Thymus (tissue), 11 donors: ENCODE measurements at regions not wholly inside any gene's neighbourhood (a gene's known extent, or its start where the extent isn't known, plus 50 kb on each side); places are given as distances from the start of the nearest gene placed in this dataset.

ENCODE experiments used
- DNase-seq, 9 donors: peaks; one replicate each; pipeline ENCODE4 v3.0.0-alpha.2; 2013; ENCODE audit warnings: low spot score in 9 of 9, low read depth in 6 of 9, missing footprints in 1 of 9
- H3K27ac ChIP-seq, 2 donors: one replicate each; pipeline ENCODE4 v1.5.1; 2013; ENCODE audit warnings: control low read depth in 1 of 2, low read depth in 1 of 2, low read length in 1 of 2, mild to moderate bottlenecking in 1 of 2, moderate library complexity in 1 of 2
- H3K27me3 ChIP-seq, 2 donors: one replicate each; pipeline ENCODE4 v1.5.1; 2013; ENCODE audit warnings: low read length in 1 of 2; ENCODE audit not compliant: control insufficient read depth in 2 of 2, insufficient read depth in 1 of 2
- H3K36me3 ChIP-seq, 2 donors: one replicate each; pipeline ENCODE4 v1.5.1; 2013; ENCODE audit warnings: low read length in 1 of 2, mild to moderate bottlenecking in 1 of 2, moderate library complexity in 1 of 2; ENCODE audit not compliant: control insufficient read depth in 2 of 2, insufficient read depth in 2 of 2
- H3K4me1 ChIP-seq, 2 donors: one replicate each; pipeline ENCODE4 v1.5.1; 2013; ENCODE audit warnings: low read length in 2 of 2; ENCODE audit not compliant: control insufficient read depth in 2 of 2, insufficient read depth in 2 of 2
- H3K4me3 ChIP-seq, 2 donors: one replicate each; pipeline ENCODE4 v1.5.1; 2013; ENCODE audit warnings: low read length in 2 of 2, control low read depth in 1 of 2, mild to moderate bottlenecking in 1 of 2
- H3K9me3 ChIP-seq, 2 donors: one replicate each; pipeline ENCODE4 v1.5.1; 2013; ENCODE audit warnings: low read length in 1 of 2, mild to moderate bottlenecking in 1 of 2; ENCODE audit not compliant: control insufficient read depth in 2 of 2, insufficient read depth in 1 of 2
- WGBS: extraction: QIAGEN DNeasy Blood & Tissue Kit; methylation state at CpG from one replicate; pipeline ENCODE4 v1.1.7; 2013; 5-methylcytosine and 5-hydroxymethylcytosine counted together
- donor health status: healthy.

- H3K27me3 ChIP-seq, result no peaks in the 10 kb centered on the region
- no peak for DNase-seq
- no peaks in the 10 kb centered on the region for H3K36me3 ChIP-seq
- H3K27ac ChIP-seq, result no peak overlapping the region
- 84% methylated on average over 2 of the region's 2 CpGs for WGBS
- no peaks in the 10 kb centered on the region for H3K9me3 ChIP-seq
- no peaks in the 10 kb centered on the region for H3K4me1 ChIP-seq
- H3K4me3 ChIP-seq, result no peak overlapping the region
These were observed 397.6 kb downstream of the TBL1XR1 start for GRCh38 chr3:176799675-176800074.

GRCh38 chr3:176798680-176799079, 398.6 kb downstream of the TBL1XR1 start:
- H3K27ac ChIP-seq, result no peak overlapping the region
- WGBS, result 42% methylated on average over 1 of the region's 1 CpG
- no peak overlapping the region for H3K4me3 ChIP-seq
- H3K4me1 ChIP-seq, result no peaks in the 10 kb centered on the region
- no peaks in the 10 kb centered on the region for H3K27me3 ChIP-seq
- DNase-seq, result no peak
- no peaks in the 10 kb centered on the region for H3K36me3 ChIP-seq
- H3K9me3 ChIP-seq, result no peaks in the 10 kb centered on the region

GRCh38 chr3:176796371-176796770, 400.9 kb downstream of the TBL1XR1 start:
- Histone ChIP-seq H3K4me3 (no peak overlapping the region), H3K27me3 (no peaks in the 10 kb centered on the region), H3K27ac (no peak overlapping the region), H3K9me3 (no peaks in the 10 kb centered on the region), H3K36me3 (no peaks in the 10 kb centered on the region), H3K4me1 (no peaks in the 10 kb centered on the region)
- no peak for DNase-seq
- 92% methylated on average over 2 of the region's 2 CpGs for WGBS

- 53% methylated on average over 2 of the region's 2 CpGs for WGBS
- H3K4me1 ChIP-seq, result no peaks in the 10 kb centered on the region
These were observed 401.4 kb downstream of the TBL1XR1 start for GRCh38 chr3:176795891-176796290.

GRCh38 chr3:176794406-176794805, 402.9 kb downstream of the TBL1XR1 start:
- H3K4me3 ChIP-seq, result no peak overlapping the region
- 94% methylated on average over 3 of the region's 3 CpGs for WGBS
- H3K9me3 ChIP-seq, result no peaks in the 10 kb centered on the region
- H3K27me3 ChIP-seq, result no peaks in the 10 kb centered on the region
- no peaks in the 10 kb centered on the region for H3K36me3 ChIP-seq
- DNase-seq, result no peak
- no peak overlapping the region for H3K27ac ChIP-seq
- H3K4me1 ChIP-seq, result no peaks in the 10 kb centered on the region

More at GRCh38 chr3:176795891-176796290, 401.4 kb downstream of the TBL1XR1 start:
- no peak for DNase-seq
- Histone ChIP-seq H3K9me3 (no peaks in the 10 kb centered on the region), H3K27ac (no peak overlapping the region), H3K4me3 (no peak overlapping the region), H3K27me3 (no peaks in the 10 kb centered on the region), H3K36me3 (no peaks in the 10 kb centered on the region)

- no peaks in the 10 kb centered on the region for H3K9me3 ChIP-seq
- 95% methylated on average over 3 of the region's 3 CpGs for WGBS
These were observed 407.3 kb downstream of the TBL1XR1 start for GRCh38 chr3:176789947-176790346.

GRCh38 chr3:176789281-176789705, 408.0 kb downstream of the TBL1XR1 start:
- Histone ChIP-seq H3K4me3 (no peak overlapping the region), H3K4me1 (no peaks in the 10 kb centered on the region), H3K36me3 (no peaks in the 10 kb centered on the region), H3K9me3 (no peaks in the 10 kb centered on the region), H3K27me3 (no peaks in the 10 kb centered on the region), H3K27ac (no peak overlapping the region)
- 84% methylated on average over 1 of the region's 1 CpG for WGBS
- no peak for DNase-seq

More at GRCh38 chr3:176789947-176790346, 407.3 kb downstream of the TBL1XR1 start:
- H3K4me1 ChIP-seq, result no peaks in the 10 kb centered on the region
- H3K4me3 ChIP-seq, result no peak overlapping the region
- no peaks in the 10 kb centered on the region for H3K27me3 ChIP-seq
- no peak for DNase-seq
- H3K27ac ChIP-seq, result no peak overlapping the region
- no peaks in the 10 kb centered on the region for H3K36me3 ChIP-seq

GRCh38 chr3:176787506-176787905, 409.8 kb downstream of the TBL1XR1 start:
- Histone ChIP-seq H3K4me1 (no peaks in the 10 kb centered on the region), H3K27ac (no peak overlapping the region), H3K9me3 (no peaks in the 10 kb centered on the region), H3K27me3 (no peaks in the 10 kb centered on the region), H3K36me3 (no peaks in the 10 kb centered on the region), H3K4me3 (no peak overlapping the region)
- WGBS, result 84% methylated on average over 3 of the region's 3 CpGs
- DNase-seq, result no peak

GRCh38 chr3:176785171-176785570, 412.1 kb downstream of the TBL1XR1 start:
- Histone ChIP-seq H3K36me3 (no peaks in the 10 kb centered on the region), H3K9me3 (no peaks in the 10 kb centered on the region), H3K27me3 (no peaks in the 10 kb centered on the region), H3K27ac (no peak overlapping the region), H3K4me3 (no peak overlapping the region), H3K4me1 (no peaks in the 10 kb centered on the region)
- DNase-seq, result no peak
- whole genome bisulfite sequencing, result 92% methylated on average over 3 of the region's 3 CpGs

GRCh38 chr3:176780766-176781165, 416.5 kb downstream of the TBL1XR1 start:
- no peak overlapping the region for H3K4me3 ChIP-seq
- H3K4me1 ChIP-seq, result no peaks in the 10 kb centered on the region
- DNase-seq, result no peak
- no peaks in the 10 kb centered on the region for H3K36me3 ChIP-seq
- no peaks in the 10 kb centered on the region for H3K27me3 ChIP-seq
- no peak overlapping the region for H3K27ac ChIP-seq
- no peaks in the 10 kb centered on the region for H3K9me3 ChIP-seq
